K562 (cell line): ENCODE measurements at regions not wholly inside any gene's neighbourhood (a gene's known extent, or its start where the extent isn't known, plus 50 kb on each side); places are given as distances from the start of the nearest gene placed in this dataset.

Experiments used
- ATAC-seq: fragments of 200-7000 bp; cut with Tn5 transposase; 3 replicates; pipeline ENCODE4 v1.9.1; 2020; ENCODE audit warnings: moderate library complexity
- BruUV-seq: library from RNA; stranded (reverse); fragments of 400-500 nt; replicated peaks from 2 replicates; lab custom pipeline; 2021; lab: Mats Ljungman, UMichigan
- CTCF ChIA-PET: fragments of 300-600 bp; formaldehyde crosslinking; extraction: SDS; loops from one replicate; lab custom pipeline; 2021; ENCODE audit warnings: low intra/inter-chr PET ratio; lab: Yijun Ruan, JAX
- POLR2A ChIA-PET: fragments of 300-600, 350-650 bp; sonication (Branson Sonifier 250); formaldehyde crosslinking; extraction: SDS; loops from one replicate; lab custom pipeline; 2021; ENCODE audit warnings: antibody characterized with exemption, inconsistent platforms; lab: Yijun Ruan, JAX
- DNase-seq, 4 experiments: peaks; one replicate each; pipeline versions ENCODE4 v3.0.0 to v3.0.0-alpha.2; 2011 to 2018; ENCODE audit warnings: low spot score in 3 of 4, mixed read lengths in 3 of 4; ENCODE audit errors: extremely low read depth in 1 of 4
- FAIRE-seq: peaks from 2 replicates; lab custom pipeline; 2011; peaks lifted over from hg19 to GRCh38; lab: Jason Lieb, UNC
- H2AFZ ChIP-seq: 2 replicates; pipeline ENCODE4 v1.6.0; 2011; ENCODE audit warnings: low read depth, low read length, control low read depth, inconsistent platforms
- H3K27ac ChIP-seq: fragments of 200-600 bp; 3 replicates; pipeline ENCODE4 v1.8.0; 2011; ENCODE audit warnings: low read depth, mild to moderate bottlenecking, control low read depth, inconsistent platforms, low read length, moderate library complexity, mixed read lengths; ENCODE audit errors: extremely low read depth
- H3K27me3 ChIP-seq, 2 experiments: fragments of 300-600 bp in 1 of 2; 2 replicates in 1 of 2; 3 replicates in 1 of 2; pipeline versions ENCODE4 v1.6.0 to v1.8.0; 2011; ENCODE audit warnings: inconsistent platforms in 2 of 2, low read length in 2 of 2, mild to moderate bottlenecking in 1 of 2, mixed read lengths in 1 of 2, moderate library complexity in 1 of 2; ENCODE audit not compliant: control insufficient read depth in 2 of 2, insufficient read depth in 2 of 2
- H3K36me3 ChIP-seq: fragments of 300-600 bp; 3 replicates; pipeline ENCODE4 v1.8.0; 2011; ENCODE audit warnings: mild to moderate bottlenecking, low read length, inconsistent platforms; ENCODE audit not compliant: control insufficient read depth, insufficient read depth
- H3K4me1 ChIP-seq, 2 experiments: fragments of 200-600 bp in 1 of 2; replicated peaks in 1 of 2; 2 replicates in 1 of 2; 3 replicates in 1 of 2; pipeline versions ENCODE4 v1.5.1 to v1.8.0; 2011; ENCODE audit warnings: inconsistent platforms in 2 of 2, low read length in 2 of 2, mild to moderate bottlenecking in 1 of 2, mixed read lengths in 1 of 2, moderate library complexity in 1 of 2; ENCODE audit not compliant: control insufficient read depth in 2 of 2, insufficient read depth in 2 of 2
- H3K4me2 ChIP-seq: 2 replicates; pipeline ENCODE4 v1.6.1; 2011; ENCODE audit warnings: low read length, control low read depth, inconsistent platforms, mixed read lengths; ENCODE audit not compliant: insufficient read depth
- H3K4me3 ChIP-seq: fragments of 200-600 bp; sonication (generic), shearing (Covaris generic); 2 replicates; pipeline ENCODE4 v1.5.1; 2016; ENCODE audit warnings: control low read depth, inconsistent platforms
- H3K79me2 ChIP-seq: fragments of 200-600 bp; 3 replicates; pipeline ENCODE4 v1.8.0; 2011; ENCODE audit warnings: low read length, inconsistent platforms; ENCODE audit not compliant: control insufficient read depth, insufficient read depth
- H3K9ac ChIP-seq, 2 experiments: 2 replicates each; pipeline versions ENCODE4 v1.6.0 to v1.6.1; 2011; ENCODE audit warnings: low read depth in 2 of 2, low read length in 2 of 2, control low read depth in 1 of 2, inconsistent platforms in 1 of 2, mild to moderate bottlenecking in 1 of 2, mixed read lengths in 1 of 2; ENCODE audit not compliant: insufficient read depth in 1 of 2
- H3K9me1 ChIP-seq: one replicate; pipeline ENCODE4 v1.6.0; 2011; ENCODE audit warnings: inconsistent platforms, mild to moderate bottlenecking, low read length, moderate library complexity; ENCODE audit not compliant: control insufficient read depth, insufficient read depth
- H3K9me3 ChIP-seq: replicated peaks from 2 replicates; pipeline ENCODE4 v1.5.1; 2011; ENCODE audit warnings: low read depth, low read length, inconsistent platforms; ENCODE audit not compliant: control insufficient read depth, insufficient read depth
- H4K20me1 ChIP-seq: replicated peaks from 2 replicates; pipeline ENCODE4 v1.6.1; 2011; ENCODE audit warnings: low read length, inconsistent platforms, mixed read lengths; ENCODE audit not compliant: control insufficient read depth, insufficient read depth
- ARID2 ChIP-seq: fragments of 450-650 bp; IDR thresholded peaks from 2 replicates; pipeline ENCODE4 v1.6.1; 2017; ENCODE audit warnings: antibody characterized with exemption, mild to moderate bottlenecking
- DNMT1 ChIP-seq: fragments of 450-650 bp; IDR thresholded peaks from 2 replicates; pipeline ENCODE4 v1.6.1; 2016; ENCODE audit warnings: antibody characterized with exemption, mild to moderate bottlenecking
- E2F3 ChIP-seq: fragments of 250-450 bp; sonication (Bioruptor Pico); IDR thresholded peaks from 2 replicates; pipeline ENCODE4 v1.4.0; 2020; ENCODE audit warnings: mild to moderate bottlenecking
- NR4A1 ChIP-seq, 2 experiments: fragments of 250-450 bp in 1 of 2; fragments of 450-650 bp in 1 of 2; sonication (Bioruptor Pico) in 1 of 2; IDR thresholded peaks; 2 replicates each; pipeline versions ENCODE4 v1.4.0 to v1.6.1; 2016 to 2020; ENCODE audit warnings: mild to moderate bottlenecking in 2 of 2, missing compliant biosample characterization in 1 of 2, missing genetic modification characterization in 1 of 2, moderate library complexity in 1 of 2
- PRMT5 ChIP-seq: sonication (generic); formaldehyde crosslinking; IDR thresholded peaks from 2 replicates; pipeline ENCODE4 v1.5.0; 2020; ENCODE audit warnings: missing genetic modification reagents
- RBM22 ChIP-seq: fragments of 200-400 bp; formaldehyde crosslinking; IDR thresholded peaks from 2 replicates; pipeline ENCODE4 v1.6.1; 2018; ENCODE audit warnings: low read length, low read depth; ENCODE audit not compliant: poor library complexity, severe bottlenecking
- THRAP3 ChIP-seq: fragments of 450-650 bp; IDR thresholded peaks from 2 replicates; pipeline ENCODE4 v1.6.1; 2016; ENCODE audit warnings: mild to moderate bottlenecking, inconsistent platforms, borderline replicate concordance
- TOE1 ChIP-seq, 2 experiments: fragments of 450-650 bp in 1 of 2; sonication (generic) in 1 of 2; formaldehyde crosslinking in 1 of 2; IDR thresholded peaks; 2 replicates each; pipeline versions ENCODE4 v1.7.1 to v1.8.0; 2016 to 2022; ENCODE audit warnings: borderline replicate concordance in 2 of 2, mild to moderate bottlenecking in 2 of 2, antibody characterized with exemption in 1 of 2, inconsistent platforms in 1 of 2, low read depth in 1 of 2, missing genetic modification reagents in 1 of 2, moderate library complexity in 1 of 2
- XRCC5 ChIP-seq: fragments of 200-400 bp; formaldehyde crosslinking; IDR thresholded peaks from 2 replicates; pipeline ENCODE4 v1.6.1; 2017; ENCODE audit warnings: low read depth, mild to moderate bottlenecking, low read length
- ZNF124 ChIP-seq: sonication (generic); formaldehyde crosslinking; IDR thresholded peaks from 2 replicates; pipeline ENCODE4 v1.8.1; 2022; ENCODE audit warnings: missing genetic modification reagents
- ZNF134 ChIP-seq: fragments of 250-450 bp; sonication (Bioruptor Pico); conservative IDR thresholded peaks from 2 replicates; pipeline ENCODE4 v1.4.0; 2020
- ZNF507 ChIP-seq: conservative IDR thresholded peaks from 2 replicates; pipeline ENCODE4 v1.6.1; 2017; ENCODE audit warnings: missing genetic modification characterization, missing compliant biosample characterization
- ZNF583 ChIP-seq: fragments of 250-450 bp; sonication (Bioruptor Pico); IDR thresholded peaks from 2 replicates; pipeline ENCODE4 v1.4.0; 2020
- WGBS: fragments of 100-300 bp; shearing (Covaris generic); methylation state at CpG from one replicate; pipeline ENCODE4 v1.1.6; 2016; ENCODE audit warnings: low coverage, mixed read lengths; ENCODE audit not compliant: insufficient coverage; ENCODE audit errors: missing lambda C conversion rate; 5-methylcytosine and 5-hydroxymethylcytosine counted together
- in situ Hi-C: fragments of 300-500 bp; cut with MboI; formaldehyde crosslinking; loops from 4 replicates; pipeline ENCODE4 v1.15.0; 2018; ENCODE audit warnings: inconsistent platforms, mixed read lengths
- intact Hi-C: fragments of 100-400 bp; cut with micrococcal nuclease; formaldehyde crosslinking; loops from 2 replicates; pipeline ENCODE4 v1.14.2; 2022
- TF ChIP-seq, protein P1 (sequence below): sonication (generic); formaldehyde crosslinking; IDR thresholded peaks from 2 replicates; pipeline ENCODE4 v1.8.1; 2023; ENCODE audit warnings: mild to moderate bottlenecking, missing genetic modification reagents, moderate library complexity
- TF ChIP-seq, protein P2 (sequence below): fragments of 450-650 bp; IDR thresholded peaks from 2 replicates; pipeline ENCODE4 v1.7.1; 2018; ENCODE audit warnings: mild to moderate bottlenecking, low read depth; ENCODE audit not compliant: partially characterized antibody
- TF ChIP-seq, protein P3 (sequence below): fragments of 250-450 bp; sonication (Bioruptor Pico); IDR thresholded peaks from 2 replicates; pipeline ENCODE4 v1.8.0; 2021; ENCODE audit warnings: mild to moderate bottlenecking, moderate library complexity
- TF ChIP-seq, protein P4 (sequence below), 3 experiments: IDR thresholded peaks in 2 of 3; conservative IDR thresholded peaks in 1 of 3; 2 replicates each; pipeline ENCODE4 v1.5.1; 2011 to 2012; ENCODE audit warnings: low read length in 3 of 3, mild to moderate bottlenecking in 3 of 3, control low read depth in 2 of 3, improper control_type of control experiment in 1 of 3, inconsistent platforms in 1 of 3, low read depth in 1 of 3, mixed read lengths in 1 of 3, moderate library complexity in 1 of 3; ENCODE audit not compliant: insufficient read depth in 2 of 3

DNA sequence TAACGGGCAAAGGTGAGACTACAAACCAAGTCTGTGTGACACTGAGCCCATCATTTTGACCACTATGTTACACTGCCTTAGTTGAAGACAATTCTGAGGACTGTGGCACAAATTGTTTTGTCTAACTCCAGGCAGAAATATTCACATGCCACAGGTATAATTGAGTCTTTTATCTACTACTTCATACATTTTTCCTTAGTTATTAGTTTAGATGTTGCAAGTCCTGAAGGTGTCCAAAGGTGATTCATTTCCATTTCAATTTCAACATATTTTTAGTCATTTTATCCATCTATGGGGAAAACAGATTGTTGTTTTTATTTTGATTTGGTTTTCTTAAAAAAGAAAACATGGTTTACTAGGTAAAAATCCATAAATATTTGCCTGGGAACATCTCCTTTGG is 341.7 kb upstream of the SMIM31 start:
- DNase-seq (no peak), ATAC-seq (no peak), FAIRE-seq (no peak)
- Histone ChIP-seq H4K20me1 (no peaks in the 10 kb centered on the region), H3K79me2 (no peaks in the 10 kb centered on the region), H3K36me3 (no peaks in the 10 kb centered on the region), H3K27me3 (no peaks in the 10 kb centered on the region), H3K27ac (no peak overlapping the region), H3K9me3 (no peaks in the 10 kb centered on the region; the same call in 1 of the 2 replicates), H3K4me1 (no peaks in the 10 kb centered on the region), H3K9ac (no peak overlapping the region), H3K4me2 (no peak overlapping the region), H3K4me3 (no peak overlapping the region), H2AFZ (no peak overlapping the region), H3K9me1 (no peaks in the 10 kb centered on the region)
- CTCF ChIA-PET, result no interaction called here
- no TSS peak for BruUV-seq
- WGBS, result 0% methylated on average over 1 of the region's 1 CpG
- intact Hi-C loops, result no loop called here
- POLR2A ChIA-PET, result no interaction called here
- in situ Hi-C loops, result no loop called here
- TF ChIP-seq, protein P1, sequence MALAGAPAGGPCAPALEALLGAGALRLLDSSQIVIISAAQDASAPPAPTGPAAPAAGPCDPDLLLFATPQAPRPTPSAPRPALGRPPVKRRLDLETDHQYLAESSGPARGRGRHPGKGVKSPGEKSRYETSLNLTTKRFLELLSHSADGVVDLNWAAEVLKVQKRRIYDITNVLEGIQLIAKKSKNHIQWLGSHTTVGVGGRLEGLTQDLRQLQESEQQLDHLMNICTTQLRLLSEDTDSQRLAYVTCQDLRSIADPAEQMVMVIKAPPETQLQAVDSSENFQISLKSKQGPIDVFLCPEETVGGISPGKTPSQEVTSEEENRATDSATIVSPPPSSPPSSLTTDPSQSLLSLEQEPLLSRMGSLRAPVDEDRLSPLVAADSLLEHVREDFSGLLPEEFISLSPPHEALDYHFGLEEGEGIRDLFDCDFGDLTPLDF (CRISPR knock-in tag), result no peak
- TF ChIP-seq ZNF507 (no peak), ZNF583 (CRISPR knock-in tag) (no peak), ZNF124 (CRISPR knock-in tag) (no peak), ARID2 (no peak), XRCC5 (no peak), DNMT1 (no peak), ZNF134 (CRISPR knock-in tag) (no peak), E2F3 (CRISPR knock-in tag) (no peak), THRAP3 (no peak), TOE1 (IDR thresholded peaks at IDR 0.05; ENCODE audit: borderline replicate concordance) (no peak), TOE1 (CRISPR knock-in tag; IDR thresholded peaks at IDR 0.05; ENCODE audit: borderline replicate concordance, low read depth) (no peak), PRMT5 (no peak), RBM22 (no peak), NR4A1 (CRISPR knock-in tag; IDR thresholded peaks at IDR 0.05) (no peak), NR4A1 (tag; IDR thresholded peaks at IDR 0.05) (no peak)
- TF ChIP-seq, protein P2, sequence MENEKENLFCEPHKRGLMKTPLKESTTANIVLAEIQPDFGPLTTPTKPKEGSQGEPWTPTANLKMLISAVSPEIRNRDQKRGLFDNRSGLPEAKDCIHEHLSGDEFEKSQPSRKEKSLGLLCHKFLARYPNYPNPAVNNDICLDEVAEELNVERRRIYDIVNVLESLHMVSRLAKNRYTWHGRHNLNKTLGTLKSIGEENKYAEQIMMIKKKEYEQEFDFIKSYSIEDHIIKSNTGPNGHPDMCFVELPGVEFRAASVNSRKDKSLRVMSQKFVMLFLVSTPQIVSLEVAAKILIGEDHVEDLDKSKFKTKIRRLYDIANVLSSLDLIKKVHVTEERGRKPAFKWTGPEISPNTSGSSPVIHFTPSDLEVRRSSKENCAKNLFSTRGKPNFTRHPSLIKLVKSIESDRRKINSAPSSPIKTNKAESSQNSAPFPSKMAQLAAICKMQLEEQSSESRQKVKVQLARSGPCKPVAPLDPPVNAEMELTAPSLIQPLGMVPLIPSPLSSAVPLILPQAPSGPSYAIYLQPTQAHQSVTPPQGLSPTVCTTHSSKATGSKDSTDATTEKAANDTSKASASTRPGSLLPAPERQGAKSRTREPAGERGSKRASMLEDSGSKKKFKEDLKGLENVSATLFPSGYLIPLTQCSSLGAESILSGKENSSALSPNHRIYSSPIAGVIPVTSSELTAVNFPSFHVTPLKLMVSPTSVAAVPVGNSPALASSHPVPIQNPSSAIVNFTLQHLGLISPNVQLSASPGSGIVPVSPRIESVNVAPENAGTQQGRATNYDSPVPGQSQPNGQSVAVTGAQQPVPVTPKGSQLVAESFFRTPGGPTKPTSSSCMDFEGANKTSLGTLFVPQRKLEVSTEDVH, result no peak
- TF ChIP-seq, protein P3, sequence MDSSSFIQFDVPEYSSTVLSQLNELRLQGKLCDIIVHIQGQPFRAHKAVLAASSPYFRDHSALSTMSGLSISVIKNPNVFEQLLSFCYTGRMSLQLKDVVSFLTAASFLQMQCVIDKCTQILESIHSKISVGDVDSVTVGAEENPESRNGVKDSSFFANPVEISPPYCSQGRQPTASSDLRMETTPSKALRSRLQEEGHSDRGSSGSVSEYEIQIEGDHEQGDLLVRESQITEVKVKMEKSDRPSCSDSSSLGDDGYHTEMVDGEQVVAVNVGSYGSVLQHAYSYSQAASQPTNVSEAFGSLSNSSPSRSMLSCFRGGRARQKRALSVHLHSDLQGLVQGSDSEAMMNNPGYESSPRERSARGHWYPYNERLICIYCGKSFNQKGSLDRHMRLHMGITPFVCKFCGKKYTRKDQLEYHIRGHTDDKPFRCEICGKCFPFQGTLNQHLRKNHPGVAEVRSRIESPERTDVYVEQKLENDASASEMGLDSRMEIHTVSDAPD (CRISPR knock-in tag), result no peak
- TF ChIP-seq, protein P4, sequence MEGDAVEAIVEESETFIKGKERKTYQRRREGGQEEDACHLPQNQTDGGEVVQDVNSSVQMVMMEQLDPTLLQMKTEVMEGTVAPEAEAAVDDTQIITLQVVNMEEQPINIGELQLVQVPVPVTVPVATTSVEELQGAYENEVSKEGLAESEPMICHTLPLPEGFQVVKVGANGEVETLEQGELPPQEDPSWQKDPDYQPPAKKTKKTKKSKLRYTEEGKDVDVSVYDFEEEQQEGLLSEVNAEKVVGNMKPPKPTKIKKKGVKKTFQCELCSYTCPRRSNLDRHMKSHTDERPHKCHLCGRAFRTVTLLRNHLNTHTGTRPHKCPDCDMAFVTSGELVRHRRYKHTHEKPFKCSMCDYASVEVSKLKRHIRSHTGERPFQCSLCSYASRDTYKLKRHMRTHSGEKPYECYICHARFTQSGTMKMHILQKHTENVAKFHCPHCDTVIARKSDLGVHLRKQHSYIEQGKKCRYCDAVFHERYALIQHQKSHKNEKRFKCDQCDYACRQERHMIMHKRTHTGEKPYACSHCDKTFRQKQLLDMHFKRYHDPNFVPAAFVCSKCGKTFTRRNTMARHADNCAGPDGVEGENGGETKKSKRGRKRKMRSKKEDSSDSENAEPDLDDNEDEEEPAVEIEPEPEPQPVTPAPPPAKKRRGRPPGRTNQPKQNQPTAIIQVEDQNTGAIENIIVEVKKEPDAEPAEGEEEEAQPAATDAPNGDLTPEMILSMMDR (IDR thresholded peaks at IDR 0.05 in 2 of 3, conservative IDR thresholded peaks at IDR 0.05 in 1 of 3; ENCODE audit: insufficient read depth in 2 of 3, low read depth in 1 of 3, low read length in 3 of 3), result no peak
